GM10248 (cell line): ENCODE measurements at regions not wholly inside any gene's neighbourhood (a gene's known extent, or its start where the extent isn't known, plus 50 kb on each side); places are given as distances from the start of the nearest gene placed in this dataset.

Source experiments
- CTCF ChIA-PET: fragments of 300-600 bp; sonication (Branson Sonifier 250); formaldehyde crosslinking; extraction: SDS; loops from one replicate; lab custom pipeline; 2021; ENCODE audit warnings: antibody characterized with exemption; lab: Yijun Ruan, JAX
- POLR2A ChIA-PET: fragments of 350-650 bp; sonication (Branson Sonifier 250); formaldehyde crosslinking; extraction: SDS; loops from one replicate; lab custom pipeline; 2020; ENCODE audit warnings: antibody characterized with exemption; lab: Yijun Ruan, JAX
- DNase-seq: peaks from one replicate; pipeline ENCODE4 v3.0.0; 2012; ENCODE audit errors: extremely low spot score
- TF ChIP-seq, protein P1 (sequence below): IDR thresholded peaks from 2 replicates; pipeline ENCODE4 v1.5.1; 2012; ENCODE audit warnings: mild to moderate bottlenecking, low read depth; ENCODE audit errors: extremely low read depth, missing control alignments, control extremely low read depth

GRCh38 chr10:71072823-71073210 is 139.6 kb upstream of the UNC5B start:
- POLR2A ChIA-PET = no interaction called here
- CTCF ChIA-PET = interaction anchor here (1.0 to 1.8 kb wide), 2 partner anchors 9 to 17 kb away, joined by 3 to 6 read pairs; no protein-coding TSS in a partner anchor
- TF ChIP-seq, protein P1, sequence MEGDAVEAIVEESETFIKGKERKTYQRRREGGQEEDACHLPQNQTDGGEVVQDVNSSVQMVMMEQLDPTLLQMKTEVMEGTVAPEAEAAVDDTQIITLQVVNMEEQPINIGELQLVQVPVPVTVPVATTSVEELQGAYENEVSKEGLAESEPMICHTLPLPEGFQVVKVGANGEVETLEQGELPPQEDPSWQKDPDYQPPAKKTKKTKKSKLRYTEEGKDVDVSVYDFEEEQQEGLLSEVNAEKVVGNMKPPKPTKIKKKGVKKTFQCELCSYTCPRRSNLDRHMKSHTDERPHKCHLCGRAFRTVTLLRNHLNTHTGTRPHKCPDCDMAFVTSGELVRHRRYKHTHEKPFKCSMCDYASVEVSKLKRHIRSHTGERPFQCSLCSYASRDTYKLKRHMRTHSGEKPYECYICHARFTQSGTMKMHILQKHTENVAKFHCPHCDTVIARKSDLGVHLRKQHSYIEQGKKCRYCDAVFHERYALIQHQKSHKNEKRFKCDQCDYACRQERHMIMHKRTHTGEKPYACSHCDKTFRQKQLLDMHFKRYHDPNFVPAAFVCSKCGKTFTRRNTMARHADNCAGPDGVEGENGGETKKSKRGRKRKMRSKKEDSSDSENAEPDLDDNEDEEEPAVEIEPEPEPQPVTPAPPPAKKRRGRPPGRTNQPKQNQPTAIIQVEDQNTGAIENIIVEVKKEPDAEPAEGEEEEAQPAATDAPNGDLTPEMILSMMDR = no peak
- no peak for DNase-seq

GRCh38 chr10:71073451-71074175 is 138.8 kb upstream of the UNC5B start:
- TF ChIP-seq, protein P1 = no peak
- ChIA-PET CTCF (interaction anchor here (1.5 to 1.8 kb wide), 2 partner anchors 10 to 150 kb away, joined by 3 to 6 read pairs; no protein-coding TSS in a partner anchor), POLR2A (no interaction called here)
- no peak for DNase-seq

DNA sequence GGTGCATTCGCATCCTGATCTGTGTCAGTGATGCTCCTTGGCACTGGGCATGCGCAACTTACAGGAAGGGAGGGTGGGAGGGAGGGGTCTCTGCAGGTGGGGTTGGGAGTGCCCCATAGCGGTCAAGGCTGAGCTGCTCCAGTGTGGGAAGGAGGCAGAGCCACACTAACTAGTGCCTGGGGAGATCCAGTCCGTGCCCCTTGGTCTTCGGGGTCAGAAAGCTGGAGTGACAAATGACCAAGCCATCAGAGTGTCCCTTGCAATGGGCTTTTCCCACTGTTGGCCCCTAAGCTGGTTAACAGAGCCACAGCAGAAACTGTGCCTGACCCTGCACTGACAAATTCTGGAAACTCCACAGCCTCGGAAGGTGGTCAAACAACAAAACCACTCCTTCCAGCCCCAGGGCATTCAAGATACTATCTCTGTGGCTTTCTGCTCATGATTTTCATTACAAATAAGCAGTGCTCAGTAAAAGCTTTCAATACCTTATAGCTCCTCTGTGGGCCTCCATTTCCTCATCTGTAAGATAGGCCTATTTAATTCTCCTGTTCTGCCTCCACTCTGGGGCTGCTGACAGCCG is 138.1 kb upstream of the UNC5B start:
- POLR2A ChIA-PET = no interaction called here
- no peak for DNase-seq
- CTCF ChIA-PET = interaction anchor here (1.5 to 1.8 kb wide), 2 partner anchors 11 to 150 kb away, joined by 3 to 6 read pairs; no protein-coding TSS in a partner anchor
- TF ChIP-seq, protein P1 = no peak

DNA sequence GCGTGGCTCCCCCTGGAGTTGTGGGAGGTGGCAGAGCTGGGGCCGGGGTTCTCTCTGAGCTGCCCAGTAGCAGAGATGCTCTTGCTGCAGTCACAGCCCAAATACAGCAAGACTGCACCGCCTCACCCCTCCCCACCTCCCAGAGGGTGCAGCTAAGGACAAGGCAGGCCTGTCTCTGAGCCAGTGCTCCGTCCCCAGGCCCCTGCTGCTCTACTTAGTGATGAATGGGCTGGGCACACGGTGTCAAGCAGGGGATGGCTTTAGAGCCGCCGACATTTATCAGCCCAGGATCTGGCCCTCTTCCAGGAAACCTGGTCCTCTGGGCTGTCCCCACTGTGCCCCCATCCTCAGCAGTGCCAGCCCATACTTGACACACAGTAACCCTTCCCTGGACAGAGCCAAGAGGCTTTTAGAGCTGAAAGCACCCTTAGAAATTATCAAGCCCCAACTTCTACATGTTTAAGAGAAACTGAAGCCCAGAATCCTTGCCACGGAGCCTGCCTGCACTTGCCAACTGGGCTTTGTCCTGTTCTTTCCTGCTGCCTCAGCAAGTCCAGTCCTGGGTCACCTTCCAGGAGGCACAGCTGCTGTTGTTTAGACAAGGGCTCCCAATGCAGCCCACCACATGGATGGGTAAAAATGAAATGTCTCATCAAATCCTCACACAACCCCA is 137.1 kb upstream of the UNC5B start:
- ChIA-PET POLR2A (no interaction called here), CTCF (interaction anchor here (1.2 kb wide), 1 partner anchor 14 kb away, joined by 3 read pairs; no protein-coding TSS in a partner anchor)
- DNase-seq = no peak
- TF ChIP-seq, protein P1 = no peak

DNA sequence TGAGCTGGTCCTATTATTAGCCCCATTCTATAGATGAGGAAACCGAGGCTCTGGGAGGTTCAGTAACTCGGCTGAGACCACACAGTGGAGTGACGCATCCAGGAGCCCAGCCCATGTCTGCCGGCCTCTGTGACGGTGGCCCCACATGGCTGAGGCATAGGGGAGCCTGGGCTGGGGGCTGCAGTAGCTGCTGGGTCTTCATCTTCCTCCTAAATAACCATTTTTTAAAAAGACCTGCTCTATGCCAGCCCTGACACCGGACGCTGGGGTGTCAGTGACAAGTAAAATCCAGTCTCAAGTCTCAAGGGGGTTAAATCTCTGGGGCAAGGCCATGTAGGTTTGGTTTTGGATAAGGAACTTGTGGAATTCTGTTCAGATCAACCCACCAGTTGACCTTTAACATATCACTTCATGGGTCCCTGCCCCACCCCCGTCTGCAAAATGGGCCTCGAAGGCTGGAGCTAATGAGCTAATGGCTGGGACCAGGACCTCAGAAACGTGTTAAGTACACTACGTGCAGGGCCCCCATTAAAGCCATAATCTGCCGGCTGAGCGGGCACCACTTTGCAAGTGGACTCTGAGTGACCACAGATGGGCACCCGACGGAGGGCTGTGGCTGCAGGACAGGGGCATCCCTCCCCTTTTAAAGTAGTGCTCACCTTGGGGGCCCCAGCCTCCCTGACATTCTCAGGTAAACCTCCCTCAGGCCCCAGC is 136.5 kb upstream of the UNC5B start:
- ChIA-PET CTCF (interaction anchor here (1.2 kb wide), 1 partner anchor 15 kb away, joined by 3 read pairs; no protein-coding TSS in a partner anchor), POLR2A (no interaction called here)
- TF ChIP-seq, protein P1 = no peak
- DNase-seq = no peak

DNA sequence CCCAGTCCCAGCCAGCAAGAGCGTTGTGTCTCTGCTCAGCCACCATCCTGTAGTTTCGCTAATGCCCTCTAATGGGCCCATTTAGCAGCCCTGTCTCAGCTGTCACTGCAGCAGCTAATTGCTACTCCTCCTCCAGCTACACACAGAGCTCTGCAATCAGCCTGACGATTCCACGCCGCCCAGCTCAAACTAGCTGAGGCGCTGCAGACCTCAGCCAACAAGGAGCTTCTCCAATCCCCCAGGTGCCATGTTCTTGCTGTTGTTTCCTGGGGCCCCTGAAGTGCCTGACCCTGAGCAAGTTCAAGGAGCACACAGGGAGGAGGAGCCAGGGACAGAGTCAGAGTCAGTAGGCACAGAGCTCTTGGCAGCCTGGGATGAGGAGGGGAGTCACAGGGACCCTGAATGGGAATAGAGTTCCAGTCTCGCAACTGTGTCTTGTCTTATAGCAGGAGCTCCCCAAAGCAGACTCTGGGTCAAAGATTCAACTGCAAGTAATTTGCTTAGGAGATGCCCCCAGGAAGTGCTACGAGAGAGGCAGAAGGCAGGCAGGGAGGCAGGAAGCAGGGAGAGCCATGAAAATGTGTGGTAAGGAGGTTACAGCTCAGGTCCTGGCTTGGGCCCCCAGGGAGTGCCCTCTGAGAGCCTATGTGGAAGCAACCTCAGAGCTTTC is 135.8 kb upstream of the UNC5B start:
- TF ChIP-seq, protein P1 = no peak
- ChIA-PET CTCF (interaction anchor here (0.8 to 1.2 kb wide), 2 partner anchors 9 to 16 kb away, joined by 3 to 4 read pairs; no protein-coding TSS in a partner anchor), POLR2A (no interaction called here)
- DNase-seq = no peak
